Iris pigment epithelial cell (primary cell): ENCODE measurements at regions not wholly inside any gene's neighbourhood (a gene's known extent, or its start where the extent isn't known, plus 50 kb on each side); places are given as distances from the start of the nearest gene placed in this dataset.
"Not testable (repeated sequence)": the region's sequence is repeated elsewhere in the genome, so short reads cannot be mapped to it uniquely, and the experiment has no call there.

Experiments
- DNase-seq: peaks from one replicate; pipeline ENCODE4 v3.0.0-alpha.2; 2011; ENCODE audit warnings: low read depth

GRCh38 chr20:4469910-4470309 is 216.3 kb upstream of the PRNP start:
- no peak for DNase-seq

- no peak for DNase-seq
These were observed 218.1 kb upstream of the PRNP start for GRCh38 chr20:4468114-4468513.

- peak; percentile 39 for DNase-seq
These were observed 216.9 kb upstream of the ADRA1D start for GRCh38 chr20:4465855-4466545.

DNA sequence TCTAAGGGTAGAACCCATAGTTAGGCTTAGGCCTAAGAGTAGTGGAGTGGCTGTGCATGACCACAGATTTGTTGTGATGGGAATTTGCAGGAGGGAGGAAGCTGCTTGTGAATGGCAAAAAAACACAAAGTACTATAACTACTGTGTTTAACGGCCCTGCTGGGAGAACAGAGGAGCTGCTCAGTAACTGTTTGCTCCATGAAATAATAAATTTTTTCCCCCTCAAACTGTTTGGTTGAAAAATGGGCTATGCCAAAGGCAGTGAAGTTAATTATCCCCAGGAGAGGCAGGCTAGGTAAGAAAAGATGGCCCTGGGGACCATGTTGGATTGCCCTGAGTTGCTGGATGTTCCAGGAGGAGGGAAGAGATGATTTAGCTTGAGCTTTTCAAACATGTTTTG is 216.1 kb upstream of the ADRA1D start:
- no peak for DNase-seq

GRCh38 chr20:4462801-4463200 is 213.7 kb upstream of the ADRA1D start:
- DNase-seq = not testable (repeated sequence)

- no peak for DNase-seq
These were observed 210.0 kb upstream of the ADRA1D start for GRCh38 chr20:4459081-4459480.

GRCh38 chr20:4457566-4458543 is 208.8 kb upstream of the ADRA1D start:
- no peak for DNase-seq

DNA sequence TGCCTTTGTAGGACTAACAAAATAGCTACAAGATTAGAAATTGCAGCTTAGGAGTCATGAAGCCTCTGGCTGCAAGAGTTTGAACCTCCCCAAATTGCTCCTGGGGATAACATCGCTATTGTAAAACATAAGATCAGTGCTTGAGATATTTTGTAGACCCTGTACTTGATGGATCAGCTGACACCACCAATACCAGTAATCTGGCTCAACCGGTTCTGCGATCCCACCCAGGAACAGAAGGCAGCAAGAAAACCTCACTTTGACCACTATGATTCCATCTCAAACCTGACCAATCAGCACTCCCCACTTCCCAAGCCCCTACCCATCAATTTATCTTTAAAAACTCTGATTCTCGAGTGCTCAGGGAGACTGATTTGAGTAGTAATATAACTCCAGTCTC is 206.9 kb upstream of the ADRA1D start:
- no peak for DNase-seq

- DNase-seq = no peak
These were observed 206.2 kb upstream of the ADRA1D start for GRCh38 chr20:4455301-4455701.

DNA sequence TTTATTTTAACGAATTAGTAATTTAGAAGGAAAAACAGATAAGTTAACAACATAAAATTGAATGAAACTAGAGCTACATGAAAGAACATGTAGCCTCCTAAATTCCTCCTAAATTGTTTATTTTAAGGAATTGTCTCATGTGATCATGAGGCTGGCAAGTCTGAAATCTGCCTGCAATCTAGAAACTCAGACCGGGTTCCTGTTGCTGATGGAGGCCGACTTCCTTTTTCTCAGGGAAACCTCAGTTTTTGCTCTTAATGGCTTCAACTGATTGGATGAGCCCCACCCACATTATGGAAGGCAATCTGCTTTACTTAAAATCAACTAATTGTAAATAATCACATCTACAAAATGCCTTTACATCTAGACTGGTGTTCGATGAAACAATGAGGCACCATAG is 205.0 kb upstream of the ADRA1D start:
- no peak for DNase-seq

- DNase-seq = no peak
These were observed 204.3 kb upstream of the ADRA1D start for GRCh38 chr20:4453359-4453758.

- DNase-seq = no peak
These were observed 202.5 kb upstream of the ADRA1D start for GRCh38 chr20:4451487-4452081.

- DNase-seq = peak; percentile 83
These were observed 201.0 kb upstream of the ADRA1D start for GRCh38 chr20:4449957-4450715.

- DNase-seq = no peak
These were observed 196.7 kb upstream of the ADRA1D start for GRCh38 chr20:4445784-4446183.

- DNase-seq = no peak
These were observed 196.2 kb upstream of the ADRA1D start for GRCh38 chr20:4445331-4445730.

GRCh38 chr20:4444404-4444803 is 195.3 kb upstream of the ADRA1D start:
- peak; percentile 24 for DNase-seq

GRCh38 chr20:4443016-4443415 is 193.9 kb upstream of the ADRA1D start:
- DNase-seq = no peak

- no peak for DNase-seq
These were observed 192.8 kb upstream of the ADRA1D start for GRCh38 chr20:4441871-4442270.

GRCh38 chr20:4441191-4441590 is 192.1 kb upstream of the ADRA1D start:
- DNase-seq = no peak

- DNase-seq = no peak
These were observed 190.4 kb upstream of the ADRA1D start for GRCh38 chr20:4439461-4439860.

- DNase-seq = no peak
These were observed 188.0 kb upstream of the ADRA1D start for GRCh38 chr20:4437131-4437530.
